HepG2 (cell line): ENCODE measurements at regions not wholly inside any gene's neighbourhood (a gene's known extent, or its start where the extent isn't known, plus 50 kb on each side); places are given as distances from the start of the nearest gene placed in this dataset.
"Not testable (repeated sequence)": the region's sequence is repeated elsewhere in the genome, so short reads cannot be mapped to it uniquely, and the experiment has no call there.

Source experiments
- ATAC-seq: fragments of 200-7000 bp; cut with Tn5 transposase; 3 replicates; pipeline ENCODE4 v1.9.1; 2020; ENCODE audit warnings: mild to moderate bottlenecking, moderate library complexity
- BruUV-seq: library from RNA; stranded (reverse); fragments of 400-500 nt; replicated peaks from 2 replicates; lab custom pipeline; 2021; lab: Mats Ljungman, UMichigan
- CTCF ChIA-PET: fragments of 300-600 bp; formaldehyde crosslinking; extraction: SDS; loops from one replicate; lab custom pipeline; 2021; ENCODE audit warnings: low total read pairs, inconsistent platforms, low intra/inter-chr PET ratio; lab: Yijun Ruan, JAX
- POLR2A ChIA-PET: fragments of 350-600 bp; sonication (Branson Sonifier 250); formaldehyde crosslinking; loops from one replicate; lab custom pipeline; 2020; ENCODE audit warnings: antibody characterized with exemption, inconsistent platforms; lab: Yijun Ruan, JAX
- DNase-seq: peaks from one replicate; pipeline ENCODE4 v3.0.0-alpha.2; 2015; ENCODE audit warnings: low spot score
- FAIRE-seq: peaks from 3 replicates; lab custom pipeline; 2011; peaks lifted over from hg19 to GRCh38; lab: Jason Lieb, UNC
- H2AFZ ChIP-seq: one replicate; pipeline ENCODE4 v1.6.1; 2011; ENCODE audit warnings: low read length, inconsistent platforms
- H3K27ac ChIP-seq: fragments of 300-600 bp; 3 replicates; pipeline ENCODE4 v1.8.0; 2011; ENCODE audit warnings: mixed run types, mild to moderate bottlenecking, mixed read lengths, low read length, inconsistent platforms; ENCODE audit not compliant: insufficient read depth; ENCODE audit errors: extremely low read length
- H3K27me3 ChIP-seq, 2 experiments: fragments of 200-600 bp in 1 of 2; 2 replicates in 1 of 2; 3 replicates in 1 of 2; pipeline versions ENCODE4 v1.6.0 to v1.8.0; 2011; ENCODE audit warnings: low read length in 2 of 2, mild to moderate bottlenecking in 2 of 2, moderate library complexity in 2 of 2, inconsistent platforms in 1 of 2; ENCODE audit not compliant: insufficient read depth in 2 of 2, control insufficient read depth in 1 of 2
- H3K36me3 ChIP-seq, 2 experiments: fragments of 200-600 bp in 1 of 2; replicated peaks in 1 of 2; 2 replicates in 1 of 2; 3 replicates in 1 of 2; pipeline versions ENCODE4 v1.5.1 to v1.8.0; 2011; ENCODE audit warnings: low read length in 2 of 2, inconsistent platforms in 1 of 2; ENCODE audit not compliant: insufficient read depth in 2 of 2, control insufficient read depth in 1 of 2
- H3K4me1 ChIP-seq: 2 replicates; pipeline ENCODE4 v1.5.1; 2012; ENCODE audit warnings: low read length, inconsistent platforms; ENCODE audit not compliant: insufficient read depth
- H3K4me2 ChIP-seq: 2 replicates; pipeline ENCODE4 v1.6.0; 2011; ENCODE audit warnings: low read depth, low read length, inconsistent platforms
- H3K4me3 ChIP-seq, 3 experiments: fragments of 200-600 bp in 1 of 3; sonication (generic), shearing (Covaris generic) in 1 of 3; replicated peaks in 1 of 3; 2 replicates each; pipeline ENCODE4 v1.5.1; 2011 to 2016; ENCODE audit warnings: low read length in 3 of 3, inconsistent platforms in 2 of 3, low read depth in 2 of 3, mild to moderate bottlenecking in 2 of 3, control low read depth in 1 of 3, mixed read lengths in 1 of 3; ENCODE audit not compliant: insufficient read depth in 1 of 3
- H3K79me2 ChIP-seq: one replicate; pipeline ENCODE4 v1.6.1; 2011; ENCODE audit warnings: low read length, inconsistent platforms; ENCODE audit not compliant: insufficient read depth
- H3K9ac ChIP-seq: 2 replicates; pipeline ENCODE4 v1.6.0; 2011; ENCODE audit warnings: mild to moderate bottlenecking, low read depth, low read length, inconsistent platforms; ENCODE audit not compliant: insufficient read depth
- H3K9me3 ChIP-seq: 2 replicates; pipeline ENCODE4 v1.5.1; 2012; ENCODE audit warnings: mild to moderate bottlenecking, low read length
- H4K20me1 ChIP-seq: 2 replicates; pipeline ENCODE4 v1.6.0; 2011; ENCODE audit warnings: inconsistent platforms, mild to moderate bottlenecking, low read length, moderate library complexity; ENCODE audit not compliant: insufficient read depth
- ATF7 ChIP-seq, 2 experiments: fragments of 450-650 bp in 1 of 2; sonication (generic) in 1 of 2; formaldehyde crosslinking in 1 of 2; IDR thresholded peaks; 2 replicates each; pipeline versions ENCODE4 v1.4.0 to v1.6.1; 2016 to 2020; ENCODE audit warnings: antibody characterized with exemption in 1 of 2, mild to moderate bottlenecking in 1 of 2, missing genetic modification reagents in 1 of 2
- DPF2 ChIP-seq: sonication (generic); formaldehyde crosslinking; IDR thresholded peaks from 2 replicates; pipeline ENCODE4 v1.4.0; 2020; ENCODE audit warnings: mild to moderate bottlenecking, low read depth, missing genetic modification reagents, borderline replicate concordance
- KDM4B ChIP-seq: sonication (generic); formaldehyde crosslinking; IDR thresholded peaks from 2 replicates; pipeline ENCODE4 v1.4.0; 2020; ENCODE audit warnings: missing genetic modification reagents
- ZNF337 ChIP-seq: sonication (generic); formaldehyde crosslinking; IDR thresholded peaks from 2 replicates; pipeline ENCODE4 v1.5.1; 2020; ENCODE audit warnings: missing genetic modification reagents, low read depth, mild to moderate bottlenecking, borderline replicate concordance
- ZNF891 ChIP-seq: sonication (generic); formaldehyde crosslinking; IDR thresholded peaks from 2 replicates; pipeline ENCODE4 v1.5.0; 2020; ENCODE audit warnings: mild to moderate bottlenecking, missing genetic modification reagents
- WGBS: methylation state at CpG from one replicate; pipeline ENCODE4 v1.1.6; 2017; ENCODE audit warnings: low lambda C conversion rate; 5-methylcytosine and 5-hydroxymethylcytosine counted together
- in situ Hi-C: cut with HindIII; loops from 2 replicates; pipeline ENCODE4 v1.10.0; 2017; ENCODE audit warnings: low pct_unique_long_range_greater_than_20kb; ENCODE audit not compliant: extremely low pct_ligation_motif_present
- intact Hi-C: fragments of 100-400 bp; cut with micrococcal nuclease; formaldehyde crosslinking; loops from one replicate; pipeline ENCODE4 v1.10.0; 2022; ENCODE audit not compliant: unreplicated experiment
- TF ChIP-seq, protein P1 (sequence below): sonication (generic); formaldehyde crosslinking; IDR thresholded peaks from 2 replicates; pipeline ENCODE4 v1.5.1; 2020; ENCODE audit warnings: missing genetic modification reagents, mild to moderate bottlenecking, borderline replicate concordance
- TF ChIP-seq, protein P2 (sequence below): IDR thresholded peaks from 2 replicates; pipeline ENCODE4 v1.6.1; 2018; ENCODE audit warnings: missing genetic modification reagents, mild to moderate bottlenecking, missing compliant biosample characterization
- TF ChIP-seq, protein P3 (sequence below): sonication (generic); formaldehyde crosslinking; IDR thresholded peaks from 2 replicates; pipeline ENCODE4 v1.4.0; 2020; ENCODE audit warnings: missing genetic modification reagents

DNA sequence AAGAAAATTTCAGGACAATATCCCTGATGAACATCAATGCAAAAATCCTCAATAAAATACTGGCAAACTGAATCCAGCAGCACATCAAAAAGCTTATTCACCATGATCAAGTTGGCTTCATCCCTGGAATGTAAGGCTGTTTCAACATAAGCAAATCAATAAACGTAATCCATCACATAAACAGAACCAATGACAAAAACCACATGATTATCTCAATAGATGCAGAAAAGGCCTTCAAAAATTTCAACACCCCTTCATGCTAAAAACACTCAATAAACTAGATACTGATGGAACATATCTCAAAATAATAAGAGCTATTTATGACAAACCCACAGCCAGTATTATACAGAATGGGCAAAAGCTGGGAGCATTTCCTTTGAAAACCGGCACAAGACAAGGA is 177.7 kb downstream of the PCDH18 start:
- in situ Hi-C loops, BruUV-seq, H3K36me3 ChIP-seq, H3K79me2 ChIP-seq, POLR2A ChIA-PET, H3K4me2 ChIP-seq, H3K4me3 ChIP-seq, intact Hi-C loops, H2AFZ ChIP-seq, H3K27me3 ChIP-seq, CTCF ChIA-PET, H3K9me3 ChIP-seq, ATAC-seq, DNase-seq, H4K20me1 ChIP-seq, H3K4me1 ChIP-seq, H3K27ac ChIP-seq, FAIRE-seq, H3K9ac ChIP-seq: not testable (repeated sequence)
- 0% methylated on average over 2 of the region's 2 CpGs for WGBS

DNA sequence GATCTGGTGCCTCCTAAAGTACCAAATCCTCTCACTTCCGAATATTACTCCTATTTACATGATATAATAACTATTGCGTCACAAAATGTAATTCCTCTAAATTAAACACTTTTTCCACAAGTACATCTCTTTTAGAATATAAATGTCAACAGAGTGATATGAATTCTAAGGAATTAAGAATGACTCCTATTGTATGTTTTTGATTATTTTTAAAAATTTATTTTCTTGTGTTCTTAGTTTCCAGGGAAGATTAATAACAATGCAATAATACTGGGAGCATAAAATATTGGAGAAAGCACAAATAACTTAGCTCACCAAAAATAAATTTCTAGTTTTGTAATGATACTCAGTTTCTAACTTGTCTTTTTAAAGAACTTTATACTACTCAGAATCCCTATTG is 184.9 kb downstream of the PCDH18 start:
- Histone ChIP-seq H2AFZ (no peak overlapping the region), H3K4me1 (no peaks in the 10 kb centered on the region), H4K20me1 (no peaks in the 10 kb centered on the region), H3K9me3 (peaks cover 2% of the 10 kb centered on the region; the same call in 1 of the 2 replicates), H3K79me2 (no peaks in the 10 kb centered on the region), H3K36me3 (no peaks in the 10 kb centered on the region), H3K27ac (no peak overlapping the region), H3K9ac (no peak overlapping the region), H3K4me3 (no peak overlapping the region), H3K4me2 (no peak overlapping the region), H3K27me3 (no peaks in the 10 kb centered on the region; a peak in 1 of 5 replicates)
- ChIA-PET CTCF (no interaction called here), POLR2A (no interaction called here)
- intact Hi-C loops (no loop called here), in situ Hi-C loops (no loop called here)
- no TSS peak for BruUV-seq
- TF ChIP-seq, protein P1, sequence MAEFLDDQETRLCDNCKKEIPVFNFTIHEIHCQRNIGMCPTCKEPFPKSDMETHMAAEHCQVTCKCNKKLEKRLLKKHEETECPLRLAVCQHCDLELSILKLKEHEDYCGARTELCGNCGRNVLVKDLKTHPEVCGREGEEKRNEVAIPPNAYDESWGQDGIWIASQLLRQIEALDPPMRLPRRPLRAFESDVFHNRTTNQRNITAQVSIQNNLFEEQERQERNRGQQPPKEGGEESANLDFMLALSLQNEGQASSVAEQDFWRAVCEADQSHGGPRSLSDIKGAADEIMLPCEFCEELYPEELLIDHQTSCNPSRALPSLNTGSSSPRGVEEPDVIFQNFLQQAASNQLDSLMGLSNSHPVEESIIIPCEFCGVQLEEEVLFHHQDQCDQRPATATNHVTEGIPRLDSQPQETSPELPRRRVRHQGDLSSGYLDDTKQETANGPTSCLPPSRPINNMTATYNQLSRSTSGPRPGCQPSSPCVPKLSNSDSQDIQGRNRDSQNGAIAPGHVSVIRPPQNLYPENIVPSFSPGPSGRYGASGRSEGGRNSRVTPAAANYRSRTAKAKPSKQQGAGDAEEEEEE (CRISPR knock-in tag): no peak
- TF ChIP-seq ATF7 (IDR thresholded peaks at IDR 0.05) (0 out of 2 replicates have a peak, but pooled peaks have one; percentile 2), ATF7 (CRISPR knock-in tag; IDR thresholded peaks at IDR 0.05) (no peak), KDM4B (CRISPR knock-in tag) (no peak), ZNF337 (no peak), ZNF891 (CRISPR knock-in tag) (no peak), DPF2 (CRISPR knock-in tag) (no peak)
- TF ChIP-seq, protein P2, sequence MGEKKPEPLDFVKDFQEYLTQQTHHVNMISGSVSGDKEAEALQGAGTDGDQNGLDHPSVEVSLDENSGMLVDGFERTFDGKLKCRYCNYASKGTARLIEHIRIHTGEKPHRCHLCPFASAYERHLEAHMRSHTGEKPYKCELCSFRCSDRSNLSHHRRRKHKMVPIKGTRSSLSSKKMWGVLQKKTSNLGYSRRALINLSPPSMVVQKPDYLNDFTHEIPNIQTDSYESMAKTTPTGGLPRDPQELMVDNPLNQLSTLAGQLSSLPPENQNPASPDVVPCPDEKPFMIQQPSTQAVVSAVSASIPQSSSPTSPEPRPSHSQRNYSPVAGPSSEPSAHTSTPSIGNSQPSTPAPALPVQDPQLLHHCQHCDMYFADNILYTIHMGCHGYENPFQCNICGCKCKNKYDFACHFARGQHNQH (CRISPR knock-in tag): no peak
- TF ChIP-seq, protein P3, sequence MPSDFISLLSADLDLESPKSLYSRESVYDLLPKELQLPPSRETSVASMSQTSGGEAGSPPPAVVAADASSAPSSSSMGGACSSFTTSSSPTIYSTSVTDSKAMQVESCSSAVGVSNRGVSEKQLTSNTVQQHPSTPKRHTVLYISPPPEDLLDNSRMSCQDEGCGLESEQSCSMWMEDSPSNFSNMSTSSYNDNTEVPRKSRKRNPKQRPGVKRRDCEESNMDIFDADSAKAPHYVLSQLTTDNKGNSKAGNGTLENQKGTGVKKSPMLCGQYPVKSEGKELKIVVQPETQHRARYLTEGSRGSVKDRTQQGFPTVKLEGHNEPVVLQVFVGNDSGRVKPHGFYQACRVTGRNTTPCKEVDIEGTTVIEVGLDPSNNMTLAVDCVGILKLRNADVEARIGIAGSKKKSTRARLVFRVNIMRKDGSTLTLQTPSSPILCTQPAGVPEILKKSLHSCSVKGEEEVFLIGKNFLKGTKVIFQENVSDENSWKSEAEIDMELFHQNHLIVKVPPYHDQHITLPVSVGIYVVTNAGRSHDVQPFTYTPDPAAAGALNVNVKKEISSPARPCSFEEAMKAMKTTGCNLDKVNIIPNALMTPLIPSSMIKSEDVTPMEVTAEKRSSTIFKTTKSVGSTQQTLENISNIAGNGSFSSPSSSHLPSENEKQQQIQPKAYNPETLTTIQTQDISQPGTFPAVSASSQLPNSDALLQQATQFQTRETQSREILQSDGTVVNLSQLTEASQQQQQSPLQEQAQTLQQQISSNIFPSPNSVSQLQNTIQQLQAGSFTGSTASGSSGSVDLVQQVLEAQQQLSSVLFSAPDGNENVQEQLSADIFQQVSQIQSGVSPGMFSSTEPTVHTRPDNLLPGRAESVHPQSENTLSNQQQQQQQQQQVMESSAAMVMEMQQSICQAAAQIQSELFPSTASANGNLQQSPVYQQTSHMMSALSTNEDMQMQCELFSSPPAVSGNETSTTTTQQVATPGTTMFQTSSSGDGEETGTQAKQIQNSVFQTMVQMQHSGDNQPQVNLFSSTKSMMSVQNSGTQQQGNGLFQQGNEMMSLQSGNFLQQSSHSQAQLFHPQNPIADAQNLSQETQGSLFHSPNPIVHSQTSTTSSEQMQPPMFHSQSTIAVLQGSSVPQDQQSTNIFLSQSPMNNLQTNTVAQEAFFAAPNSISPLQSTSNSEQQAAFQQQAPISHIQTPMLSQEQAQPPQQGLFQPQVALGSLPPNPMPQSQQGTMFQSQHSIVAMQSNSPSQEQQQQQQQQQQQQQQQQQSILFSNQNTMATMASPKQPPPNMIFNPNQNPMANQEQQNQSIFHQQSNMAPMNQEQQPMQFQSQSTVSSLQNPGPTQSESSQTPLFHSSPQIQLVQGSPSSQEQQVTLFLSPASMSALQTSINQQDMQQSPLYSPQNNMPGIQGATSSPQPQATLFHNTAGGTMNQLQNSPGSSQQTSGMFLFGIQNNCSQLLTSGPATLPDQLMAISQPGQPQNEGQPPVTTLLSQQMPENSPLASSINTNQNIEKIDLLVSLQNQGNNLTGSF (CRISPR knock-in tag): no peak
- ATAC-seq (no peak), FAIRE-seq (no peak), DNase-seq (no peak)
- 17% methylated on average over 2 of the region's 2 CpGs for WGBS
